Keratinocyte (primary cell): ENCODE measurements at regions not wholly inside any gene's neighbourhood (a gene's known extent, or its start where the extent isn't known, plus 50 kb on each side); places are given as distances from the start of the nearest gene placed in this dataset.

ENCODE experiments used
- DNase-seq: peaks from one replicate; pipeline ENCODE4 v3.0.0-alpha.2; 2011; ENCODE audit warnings: low read depth, missing footprints, low spot score
- FAIRE-seq: peaks from 2 replicates; lab custom pipeline; 2011; peaks lifted over from hg19 to GRCh38; lab: Jason Lieb, UNC
- H2AFZ ChIP-seq: 2 replicates; pipeline ENCODE4 v1.6.0; 2012; ENCODE audit warnings: low read length, control low read depth, inconsistent platforms; ENCODE audit not compliant: control insufficient read depth
- H3K27ac ChIP-seq: 2 replicates; pipeline ENCODE4 v1.5.1; 2011; ENCODE audit warnings: low read length; ENCODE audit not compliant: control insufficient read depth, insufficient read depth
- H3K27me3 ChIP-seq: 3 replicates; pipeline ENCODE4 v1.6.0; 2011; ENCODE audit warnings: low read length; ENCODE audit not compliant: control insufficient read depth, insufficient read depth; ENCODE audit errors: extremely low read depth
- H3K36me3 ChIP-seq, 2 experiments: 2 replicates in 1 of 2; 3 replicates in 1 of 2; pipeline ENCODE4 v1.5.1; 2011; ENCODE audit warnings: low read length in 2 of 2, mild to moderate bottlenecking in 1 of 2; ENCODE audit not compliant: control insufficient read depth in 2 of 2, insufficient read depth in 2 of 2; ENCODE audit errors: extremely low read depth in 1 of 2
- H3K4me1 ChIP-seq: 3 replicates; pipeline ENCODE4 v1.5.1; 2011; ENCODE audit warnings: low read length; ENCODE audit not compliant: control insufficient read depth, insufficient read depth; ENCODE audit errors: extremely low read depth
- H3K4me2 ChIP-seq: 3 replicates; pipeline ENCODE4 v1.6.0; 2011; ENCODE audit warnings: low read depth, low read length; ENCODE audit not compliant: control insufficient read depth, insufficient read depth; ENCODE audit errors: extremely low read depth
- H3K4me3 ChIP-seq, 3 experiments: fragments of 200-600 bp in 1 of 3; sonication (generic) in 1 of 3; 2 replicates in 2 of 3; 3 replicates in 1 of 3; pipeline ENCODE4 v1.5.1; 2011 to 2016; ENCODE audit warnings: low read length in 3 of 3, mild to moderate bottlenecking in 3 of 3, control low read depth in 2 of 3, inconsistent platforms in 1 of 3, low read depth in 1 of 3, mixed read lengths in 1 of 3, mixed run types in 1 of 3, moderate library complexity in 1 of 3; ENCODE audit not compliant: control insufficient read depth in 2 of 3, insufficient read depth in 2 of 3; ENCODE audit errors: extremely low read depth in 1 of 3
- H3K79me2 ChIP-seq: 2 replicates; pipeline ENCODE4 v1.6.0; 2012; ENCODE audit warnings: low read length; ENCODE audit not compliant: control insufficient read depth, insufficient read depth
- H3K9ac ChIP-seq: 3 replicates; pipeline ENCODE4 v1.6.0; 2011; ENCODE audit warnings: low read length; ENCODE audit not compliant: control insufficient read depth, insufficient read depth; ENCODE audit errors: extremely low read depth
- H3K9me1 ChIP-seq: 3 replicates; pipeline ENCODE4 v1.6.0; 2011; ENCODE audit warnings: low read length; ENCODE audit not compliant: control insufficient read depth, insufficient read depth; ENCODE audit errors: extremely low read depth
- H3K9me3 ChIP-seq: 2 replicates; pipeline ENCODE4 v1.5.1; 2012; ENCODE audit warnings: low read depth, low read length; ENCODE audit not compliant: control insufficient read depth
- H4K20me1 ChIP-seq: 3 replicates; pipeline ENCODE4 v1.6.0; 2011; ENCODE audit warnings: low read length; ENCODE audit not compliant: control insufficient read depth, insufficient read depth; ENCODE audit errors: extremely low read depth
- EZH2 ChIP-seq: IDR thresholded peaks from one replicate; pipeline ENCODE4 v1.6.1; 2012; ENCODE audit warnings: inconsistent platforms, mild to moderate bottlenecking, low read length, moderate library complexity
- dilution Hi-C: fragments of 300-500 bp; cut with MboI; formaldehyde crosslinking; loops from one replicate; pipeline ENCODE4 v1.7.0; 2020; ENCODE audit warnings: low sequenced_read_pairs; ENCODE audit not compliant: extremely low pct_ligation_motif_present
- TF ChIP-seq, protein P1 (sequence below), 3 experiments: IDR thresholded peaks in 1 of 3; conservative IDR thresholded peaks in 1 of 3; optimal IDR thresholded peaks in 1 of 3; 2 replicates in 2 of 3; 3 replicates in 1 of 3; pipeline versions ENCODE3 to v1.5.1; 2011; ENCODE audit warnings: low read length in 3 of 3, mild to moderate bottlenecking in 3 of 3, moderate library complexity in 2 of 3, control low read depth in 1 of 3, inconsistent platforms in 1 of 3; ENCODE audit not compliant: insufficient read depth in 2 of 3; ENCODE audit errors: extremely low read depth in 1 of 3

- H3K27me3 ChIP-seq: no peaks in the 10 kb centered on the region
- no peaks in the 10 kb centered on the region for H3K9me3 ChIP-seq
- H3K27ac ChIP-seq: no peak overlapping the region
- no peaks in the 10 kb centered on the region for H3K4me1 ChIP-seq
- H3K4me3 ChIP-seq: no peak overlapping the region
- H4K20me1 ChIP-seq: no peaks in the 10 kb centered on the region
- no peak for DNase-seq
- no peak overlapping the region for H3K4me2 ChIP-seq
- dilution Hi-C loops: no loop called here
- H3K9ac ChIP-seq: no peak overlapping the region
- no peaks in the 10 kb centered on the region for H3K79me2 ChIP-seq
- FAIRE-seq: no peak
- TF ChIP-seq, protein P1, sequence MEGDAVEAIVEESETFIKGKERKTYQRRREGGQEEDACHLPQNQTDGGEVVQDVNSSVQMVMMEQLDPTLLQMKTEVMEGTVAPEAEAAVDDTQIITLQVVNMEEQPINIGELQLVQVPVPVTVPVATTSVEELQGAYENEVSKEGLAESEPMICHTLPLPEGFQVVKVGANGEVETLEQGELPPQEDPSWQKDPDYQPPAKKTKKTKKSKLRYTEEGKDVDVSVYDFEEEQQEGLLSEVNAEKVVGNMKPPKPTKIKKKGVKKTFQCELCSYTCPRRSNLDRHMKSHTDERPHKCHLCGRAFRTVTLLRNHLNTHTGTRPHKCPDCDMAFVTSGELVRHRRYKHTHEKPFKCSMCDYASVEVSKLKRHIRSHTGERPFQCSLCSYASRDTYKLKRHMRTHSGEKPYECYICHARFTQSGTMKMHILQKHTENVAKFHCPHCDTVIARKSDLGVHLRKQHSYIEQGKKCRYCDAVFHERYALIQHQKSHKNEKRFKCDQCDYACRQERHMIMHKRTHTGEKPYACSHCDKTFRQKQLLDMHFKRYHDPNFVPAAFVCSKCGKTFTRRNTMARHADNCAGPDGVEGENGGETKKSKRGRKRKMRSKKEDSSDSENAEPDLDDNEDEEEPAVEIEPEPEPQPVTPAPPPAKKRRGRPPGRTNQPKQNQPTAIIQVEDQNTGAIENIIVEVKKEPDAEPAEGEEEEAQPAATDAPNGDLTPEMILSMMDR (optimal IDR thresholded peaks at IDR 0.05 in 1 of 3, IDR thresholded peaks at IDR 0.05 in 1 of 3, conservative IDR thresholded peaks at IDR 0.05 in 1 of 3; ENCODE audit: extremely low read depth in 1 of 3, insufficient read depth in 2 of 3, low read length in 3 of 3): no peak
- TF ChIP-seq EZH2: no peak
- no peak overlapping the region for H2AFZ ChIP-seq
- H3K9me1 ChIP-seq: no peaks in the 10 kb centered on the region
- no peaks in the 10 kb centered on the region for H3K36me3 ChIP-seq
These were observed 194.3 kb upstream of the IGFBP3 start for GRCh38 chr7:46115410-46115809.

DNA sequence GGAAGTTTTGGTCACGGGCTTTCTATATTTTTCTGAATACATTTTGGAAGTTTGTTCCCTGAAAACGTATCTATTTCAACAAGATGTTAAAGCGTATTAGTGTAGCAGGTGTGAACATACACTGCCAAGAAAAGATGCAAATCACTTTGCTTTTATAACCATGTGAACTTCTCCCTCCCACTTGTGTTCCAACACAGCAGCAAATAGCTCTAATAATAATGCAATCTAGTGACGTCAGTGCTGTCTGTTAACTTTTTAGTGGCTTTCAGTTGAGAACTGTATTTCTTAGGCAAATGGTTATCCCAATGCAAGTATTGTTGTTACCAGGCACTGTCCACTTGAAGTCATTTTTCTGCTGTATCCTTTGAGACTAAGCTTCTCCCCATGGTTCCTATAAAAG lies 188.4 kb upstream of the IGFBP3 start:
- no peaks in the 10 kb centered on the region for H4K20me1 ChIP-seq
- H3K4me2 ChIP-seq: no peak overlapping the region
- no peak overlapping the region for H3K27ac ChIP-seq
- TF ChIP-seq, protein P1 (optimal IDR thresholded peaks at IDR 0.05 in 1 of 3, IDR thresholded peaks at IDR 0.05 in 1 of 3, conservative IDR thresholded peaks at IDR 0.05 in 1 of 3; ENCODE audit: extremely low read depth in 1 of 3, insufficient read depth in 2 of 3, low read length in 3 of 3): no peak
- TF ChIP-seq EZH2: no peak
- H3K9me3 ChIP-seq: no peaks in the 10 kb centered on the region
- H3K4me1 ChIP-seq: no peaks in the 10 kb centered on the region
- H2AFZ ChIP-seq: no peak overlapping the region
- no peak overlapping the region for H3K9ac ChIP-seq
- H3K9me1 ChIP-seq: no peaks in the 10 kb centered on the region
- dilution Hi-C loops: no loop called here
- H3K27me3 ChIP-seq: peaks cover 8% of the 10 kb centered on the region
- DNase-seq (no peak), FAIRE-seq (no peak)
- no peaks in the 10 kb centered on the region for H3K36me3 ChIP-seq
- no peaks in the 10 kb centered on the region for H3K79me2 ChIP-seq
- no peak overlapping the region for H3K4me3 ChIP-seq
